ENCODE measurements at regions not wholly inside any gene's neighbourhood (a gene's known extent, or its start where the extent isn't known, plus 50 kb on each side); places are given as distances from the start of the nearest gene placed in this dataset.

GRCh38 chr6:6930223-6930880 is 177.4 kb upstream of the RREB1 start (continued):
- no peak for TF ChIP-seq HNF4G (IDR thresholded peaks at IDR 0.05)

GRCh38 chr6:6931071-6932025 is 176.4 kb upstream of the RREB1 start:
- Histone ChIP-seq H3K36me3 (ENCODE audit: control insufficient read depth in 4 of 4, insufficient read depth in 3 of 4, low read depth in 1 of 4, low read length in 3 of 4) (no peaks in the 10 kb centered on the region), H3K9me3 (ENCODE audit: control insufficient read depth in 4 of 4, low read length in 3 of 4) (no peaks in the 10 kb centered on the region), H3K27ac (ENCODE audit: low read depth in 1 of 2, low read length in 2 of 2) (no peak overlapping the region), H3K9ac (ENCODE audit: low read depth in 1 of 2, low read length in 2 of 2) (no peak overlapping the region), H3K4me3 (ENCODE audit: low read depth in 1 of 3, low read length in 3 of 3) (no peak overlapping the region), H3K27me3 (ENCODE audit: control insufficient read depth in 4 of 4, insufficient read depth in 4 of 4, low read length in 3 of 4) (no peaks in the 10 kb centered on the region), H3K4me1 (ENCODE audit: control insufficient read depth in 4 of 4, insufficient read depth in 4 of 4, low read length in 3 of 4) (no peaks in the 10 kb centered on the region)
- 71% methylated on average over 9 of the region's 9 CpGs for WGBS
- TF ChIP-seq CTCF (IDR thresholded peaks at IDR 0.05; ENCODE audit: low read depth, low read length, missing input control) = no peak
- TF ChIP-seq RAD21 (IDR thresholded peaks at IDR 0.05) = no peak
- TF ChIP-seq HNF4G (IDR thresholded peaks at IDR 0.05) = no peak
- TF ChIP-seq FOXA2 (IDR thresholded peaks at IDR 0.05) = no peak
- no peak for TF ChIP-seq TAF1 (conservative IDR thresholded peaks at IDR 0.05)
- TF ChIP-seq NR2F2 (IDR thresholded peaks at IDR 0.05) = no peak
- DNase-seq (ENCODE audit: low spot score) = no peak

- Histone ChIP-seq H3K27ac (ENCODE audit: low read depth in 1 of 2, low read length in 2 of 2) (no peak overlapping the region), H3K9ac (ENCODE audit: low read depth in 1 of 2, low read length in 2 of 2) (no peak overlapping the region), H3K27me3 (ENCODE audit: control insufficient read depth in 4 of 4, insufficient read depth in 4 of 4, low read length in 3 of 4) (no peaks in the 10 kb centered on the region), H3K36me3 (ENCODE audit: control insufficient read depth in 4 of 4, insufficient read depth in 3 of 4, low read depth in 1 of 4, low read length in 3 of 4) (no peaks in the 10 kb centered on the region), H3K4me3 (ENCODE audit: low read depth in 1 of 3, low read length in 3 of 3) (no peak overlapping the region), H3K9me3 (ENCODE audit: control insufficient read depth in 4 of 4, low read length in 3 of 4) (no peaks in the 10 kb centered on the region), H3K4me1 (ENCODE audit: control insufficient read depth in 4 of 4, insufficient read depth in 4 of 4, low read length in 3 of 4) (no peaks in the 10 kb centered on the region)
- DNase-seq (ENCODE audit: low spot score) = no peak
- WGBS = 48% methylated on average over 4 of the region's 4 CpGs
- TF ChIP-seq MAX (IDR thresholded peaks at IDR 0.05) (no peak), SP1 (IDR thresholded peaks at IDR 0.05) (no peak), ZBTB33 (IDR thresholded peaks at IDR 0.05) (no peak), RAD21 (IDR thresholded peaks at IDR 0.05) (no peak), FOXA1 (IDR thresholded peaks at IDR 0.05) (no peak), ATF3 (IDR thresholded peaks at IDR 0.05) (no peak), NR2F2 (IDR thresholded peaks at IDR 0.05) (no peak), CTCF (IDR thresholded peaks at IDR 0.05; ENCODE audit: low read depth, low read length, missing input control) (no peak), RXRA (IDR thresholded peaks at IDR 0.05) (no peak), YY1 (IDR thresholded peaks at IDR 0.05) (no peak)
These were observed 175.4 kb upstream of the RREB1 start for GRCh38 chr6:6932341-6932740.

All from liver (tissue), 8 donors.